ENCODE measurements at regions not wholly inside any gene's neighbourhood (a gene's known extent, or its start where the extent isn't known, plus 50 kb on each side); places are given as distances from the start of the nearest gene placed in this dataset.

DNA sequence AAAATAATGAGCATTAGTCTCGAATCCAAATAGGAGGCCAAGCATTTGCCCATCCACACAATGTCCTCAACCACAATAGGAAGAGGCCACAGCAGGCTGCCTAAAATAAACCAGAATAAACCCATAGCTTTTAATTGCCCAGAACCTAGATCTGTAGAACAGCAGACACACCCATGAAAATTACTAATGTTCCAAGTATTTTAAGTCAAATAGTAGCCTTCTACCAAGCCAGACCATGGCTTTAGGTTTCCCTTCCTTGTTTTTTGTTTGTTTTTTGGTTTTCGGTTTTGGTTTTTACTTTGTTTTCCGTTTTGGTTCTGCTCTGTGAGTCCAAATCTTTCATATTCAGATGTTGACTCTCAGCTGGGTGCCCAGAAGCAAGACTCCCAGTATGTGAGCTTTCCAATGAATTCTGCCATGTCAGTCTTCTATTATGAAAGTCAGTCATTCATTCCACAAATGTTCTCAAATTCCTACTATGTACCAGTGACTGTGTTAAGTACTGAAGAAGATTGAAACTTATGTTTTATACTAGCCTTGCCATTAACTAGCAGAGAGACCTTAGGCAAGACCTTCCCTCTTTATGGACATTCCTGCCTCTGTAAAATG lies 57.8 kb upstream of the BOC start:
- Histone ChIP-seq H3K36me3 (ENCODE audit: control insufficient read depth in 2 of 2, insufficient read depth in 2 of 2, low read length in 2 of 2) (no peaks in the 10 kb centered on the region), H3K27ac (ENCODE audit: low read length) (peak overlapping the region; percentile 1), H3K9me3 (ENCODE audit: control insufficient read depth in 2 of 2, low read length in 2 of 2) (no peaks in the 10 kb centered on the region), H3K9ac (ENCODE audit: low read length in 2 of 2) (no peak overlapping the region), H3K27me3 (ENCODE audit: control insufficient read depth in 1 of 2, insufficient read depth in 2 of 2, low read length in 2 of 2) (no peaks in the 10 kb centered on the region), H3K4me1 (ENCODE audit: control insufficient read depth, insufficient read depth, low read length) (peaks cover 31% of the 10 kb centered on the region), H3K4me3 (ENCODE audit: low read length in 2 of 2) (no peak overlapping the region)

DNA sequence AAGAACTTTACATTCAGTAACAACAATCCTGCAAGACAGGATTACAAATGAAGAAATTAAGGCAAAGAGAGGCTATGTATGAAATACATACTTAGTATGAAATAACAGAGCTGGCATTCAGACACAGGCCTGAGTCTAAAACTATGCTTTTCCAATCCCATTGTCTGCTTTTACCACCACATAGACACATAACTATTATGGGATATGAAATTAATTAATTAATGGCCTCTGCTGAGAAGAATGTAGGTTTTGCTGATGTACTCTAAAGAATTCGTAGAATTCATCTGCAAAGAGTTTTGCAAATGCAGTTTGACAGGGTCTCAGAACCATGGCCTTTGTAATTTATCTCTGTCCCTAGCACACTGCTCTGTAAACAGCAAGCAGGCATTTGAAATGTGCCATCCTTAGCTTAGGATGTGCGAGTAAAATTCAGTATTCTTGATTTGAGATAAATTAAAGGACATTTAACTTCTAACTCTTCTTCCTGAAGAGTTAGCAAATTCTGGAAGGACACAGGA lies 54.5 kb upstream of the BOC start:
- H3K9me3 ChIP-seq (ENCODE audit: control insufficient read depth in 2 of 2, low read length in 2 of 2), result no peaks in the 10 kb centered on the region
- H3K4me3 ChIP-seq (ENCODE audit: low read length in 2 of 2), result no peak overlapping the region
- H3K27ac ChIP-seq (ENCODE audit: low read length), result no peak overlapping the region
- no peaks in the 10 kb centered on the region for H3K27me3 ChIP-seq (ENCODE audit: control insufficient read depth in 1 of 2, insufficient read depth in 2 of 2, low read length in 2 of 2)
- peaks cover 9% of the 10 kb centered on the region for H3K4me1 ChIP-seq (ENCODE audit: control insufficient read depth, insufficient read depth, low read length)
- no peaks in the 10 kb centered on the region for H3K36me3 ChIP-seq (ENCODE audit: control insufficient read depth in 2 of 2, insufficient read depth in 2 of 2, low read length in 2 of 2)
- no peak overlapping the region for H3K9ac ChIP-seq (ENCODE audit: low read length in 2 of 2)

DNA sequence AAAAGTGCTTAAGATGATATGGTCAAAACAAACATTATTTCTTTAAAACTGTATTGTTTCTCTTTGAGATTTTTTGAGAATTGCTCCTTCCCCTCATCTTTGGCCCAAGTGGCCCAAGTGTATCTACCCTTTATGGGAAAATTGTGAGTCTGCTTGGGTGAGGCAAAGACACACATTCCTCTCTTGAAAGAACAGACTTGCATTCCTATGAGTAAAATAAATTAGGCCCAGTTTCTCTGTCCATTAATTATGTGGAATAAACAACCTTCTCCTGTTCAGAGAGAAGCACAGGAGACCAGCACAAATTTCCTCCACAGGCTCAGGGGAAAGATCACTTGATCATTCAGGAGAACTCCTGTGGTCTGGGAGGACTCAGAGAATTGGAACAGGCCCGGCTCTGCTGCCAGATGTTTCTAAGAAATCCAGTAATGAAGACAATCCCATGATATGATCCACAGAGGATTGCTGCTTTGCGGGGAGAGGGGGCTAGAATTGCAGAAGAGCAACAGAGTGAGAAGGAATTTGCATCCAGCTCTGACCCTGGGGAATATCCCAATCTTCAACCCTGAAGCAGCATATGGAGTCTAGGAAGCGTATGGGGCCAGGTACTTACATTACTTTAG lies 53.8 kb upstream of the BOC start:
- Histone ChIP-seq H3K27ac (ENCODE audit: low read length) (peak overlapping the region; percentile 33), H3K9me3 (ENCODE audit: control insufficient read depth in 2 of 2, low read length in 2 of 2) (no peaks in the 10 kb centered on the region), H3K27me3 (ENCODE audit: control insufficient read depth in 1 of 2, insufficient read depth in 2 of 2, low read length in 2 of 2) (no peaks in the 10 kb centered on the region), H3K4me3 (ENCODE audit: low read length in 2 of 2) (peak overlapping the region in 1 of 2 donors; percentile 30), H3K36me3 (ENCODE audit: control insufficient read depth in 2 of 2, insufficient read depth in 2 of 2, low read length in 2 of 2) (no peaks in the 10 kb centered on the region), H3K4me1 (ENCODE audit: control insufficient read depth, insufficient read depth, low read length) (peaks cover 4% of the 10 kb centered on the region), H3K9ac (ENCODE audit: low read length in 2 of 2) (no peak overlapping the region)

DNA sequence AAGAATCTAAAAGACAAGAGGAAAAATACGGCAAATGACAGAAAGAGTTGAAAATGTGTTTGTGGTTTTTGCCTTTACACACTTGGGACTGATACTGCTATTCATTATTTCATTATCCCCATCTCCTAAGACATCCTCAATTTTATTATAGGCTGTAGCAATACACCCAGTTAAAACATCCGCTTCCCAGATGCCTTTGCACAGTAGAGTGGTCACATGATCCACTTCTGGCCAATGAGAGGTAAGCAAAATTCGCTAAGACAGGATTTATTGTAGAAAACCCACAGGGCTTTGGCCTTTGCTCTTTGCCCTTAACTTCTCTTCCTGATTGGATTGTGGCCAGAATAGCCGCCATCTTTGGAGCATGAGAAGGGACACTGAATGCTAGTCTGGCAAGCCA lies 53.2 kb upstream of the BOC start:
- Histone ChIP-seq H3K9me3 (ENCODE audit: control insufficient read depth in 2 of 2, low read length in 2 of 2) (no peaks in the 10 kb centered on the region), H3K9ac (ENCODE audit: low read length in 2 of 2) (no peak overlapping the region), H3K4me3 (ENCODE audit: low read length in 2 of 2) (no peak overlapping the region), H3K27me3 (ENCODE audit: control insufficient read depth in 1 of 2, insufficient read depth in 2 of 2, low read length in 2 of 2) (no peaks in the 10 kb centered on the region), H3K27ac (ENCODE audit: low read length) (peak overlapping the region; percentile 33), H3K4me1 (ENCODE audit: control insufficient read depth, insufficient read depth, low read length) (peaks cover 4% of the 10 kb centered on the region), H3K36me3 (ENCODE audit: control insufficient read depth in 2 of 2, insufficient read depth in 2 of 2, low read length in 2 of 2) (no peaks in the 10 kb centered on the region)

Measured in stomach smooth muscle (tissue), 2 donors.